ENCODE measurements at regions not wholly inside any gene's neighbourhood (a gene's known extent, or its start where the extent isn't known, plus 50 kb on each side); places are given as distances from the start of the nearest gene placed in this dataset.

DNA sequence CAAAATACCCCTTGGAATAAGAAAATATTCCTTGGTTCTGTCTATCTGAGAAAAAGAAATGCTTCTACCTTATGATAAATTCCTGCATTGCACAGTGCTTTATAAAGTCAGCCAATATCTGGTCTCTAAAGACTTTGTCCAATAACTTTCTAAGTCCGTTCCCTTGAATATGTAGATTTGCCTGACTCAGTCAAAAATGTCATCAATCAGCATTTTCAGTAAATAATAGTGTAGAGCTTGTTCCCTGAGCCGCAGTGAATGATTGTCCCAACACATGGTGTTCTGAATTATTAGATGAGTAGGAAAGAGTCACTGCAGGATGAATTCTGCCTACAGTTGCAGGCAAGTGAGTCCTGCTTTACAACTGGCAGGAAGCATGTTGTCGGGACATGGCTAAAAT is 316.8 kb upstream of the RBMS1 start:
- no peak for TF ChIP-seq GATA3 (IDR thresholded peaks at IDR 0.05; ENCODE audit: low read depth, low read length)
- no peak for TF ChIP-seq GATA2 (IDR thresholded peaks at IDR 0.05; ENCODE audit: low read depth, low read length)
